HG03469 (cell line): ENCODE measurements at regions not wholly inside any gene's neighbourhood (a gene's known extent, or its start where the extent isn't known, plus 50 kb on each side); places are given as distances from the start of the nearest gene placed in this dataset.
"Not testable (repeated sequence)": the region's sequence is repeated elsewhere in the genome, so short reads cannot be mapped to it uniquely, and the experiment has no call there.

Experiments used
- ATAC-seq: cut with Tn5 transposase; IDR thresholded peaks from one replicate; pipeline ENCODE4 v1.9.1; 2021; ENCODE audit warnings: mild to moderate bottlenecking, moderate library complexity, moderate number of reproducible peaks; ENCODE audit not compliant: unreplicated experiment

DNA sequence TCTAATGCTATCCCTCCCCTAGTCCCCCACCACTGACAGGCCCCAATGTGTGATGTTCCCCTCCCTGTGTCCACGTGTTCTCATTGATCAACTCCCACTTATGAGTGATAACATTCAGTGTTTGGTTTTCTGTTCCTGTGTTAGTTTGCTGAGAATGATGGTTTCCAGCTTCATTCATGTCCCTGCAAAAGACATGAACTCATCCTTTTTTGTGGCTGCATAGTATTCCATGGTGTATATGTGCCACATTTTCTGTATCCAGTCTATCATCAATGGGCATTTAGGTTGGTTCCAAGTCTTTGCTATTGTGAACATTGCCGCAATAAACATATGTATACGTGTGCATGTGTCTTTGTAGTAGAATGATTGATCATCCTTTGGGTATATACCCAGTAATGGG, 153.1 kb downstream of the OR13H1 start:
- ATAC-seq = not testable (repeated sequence)

DNA sequence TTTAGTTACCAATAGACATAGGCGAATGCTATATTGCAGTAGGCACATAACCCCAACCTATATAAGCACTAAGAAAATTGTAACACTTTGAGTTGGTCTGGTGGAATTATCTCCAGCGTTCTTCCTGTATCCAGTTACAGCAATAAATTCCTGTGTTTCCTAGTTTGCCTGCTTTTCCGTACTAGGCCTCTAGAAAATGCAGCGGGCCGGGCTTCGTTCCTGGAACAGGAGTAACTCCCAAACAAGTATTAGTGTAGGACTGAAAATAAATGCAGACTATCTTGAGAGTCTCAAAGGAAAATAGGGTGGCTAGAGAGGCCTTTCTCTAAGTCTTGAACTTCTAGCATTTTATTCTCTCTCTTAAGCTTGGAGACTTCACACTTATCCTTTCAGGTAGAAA, 159.8 kb downstream of the OR13H1 start:
- no peak for ATAC-seq

DNA sequence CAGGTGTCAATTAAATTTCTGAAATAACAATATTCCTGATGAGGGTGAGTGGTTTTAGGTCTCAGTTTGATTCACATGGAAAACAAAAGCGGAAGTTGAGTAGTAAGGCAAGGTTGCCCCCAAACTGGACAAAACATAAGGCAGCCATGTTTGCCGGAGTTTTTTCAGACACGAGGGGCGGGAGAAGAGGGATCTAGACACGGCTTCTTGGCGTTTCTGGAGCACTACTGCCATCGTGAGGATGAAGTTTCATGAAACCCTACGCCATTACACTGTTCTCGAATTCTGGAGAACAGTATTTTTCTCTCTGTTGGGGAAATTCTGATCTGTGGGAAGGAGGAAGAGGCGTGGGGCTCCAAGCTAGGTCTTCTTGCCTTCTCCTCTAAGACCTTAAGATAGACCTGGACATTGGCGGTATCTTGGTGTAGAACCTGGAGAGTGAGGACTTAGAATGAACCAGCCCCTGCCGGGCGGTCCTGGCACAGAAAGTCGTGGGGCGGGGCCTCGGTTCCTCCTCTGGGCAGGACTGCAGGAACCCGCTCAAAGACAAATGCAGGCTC, 160.3 kb downstream of the OR13H1 start:
- ATAC-seq = no peak

DNA sequence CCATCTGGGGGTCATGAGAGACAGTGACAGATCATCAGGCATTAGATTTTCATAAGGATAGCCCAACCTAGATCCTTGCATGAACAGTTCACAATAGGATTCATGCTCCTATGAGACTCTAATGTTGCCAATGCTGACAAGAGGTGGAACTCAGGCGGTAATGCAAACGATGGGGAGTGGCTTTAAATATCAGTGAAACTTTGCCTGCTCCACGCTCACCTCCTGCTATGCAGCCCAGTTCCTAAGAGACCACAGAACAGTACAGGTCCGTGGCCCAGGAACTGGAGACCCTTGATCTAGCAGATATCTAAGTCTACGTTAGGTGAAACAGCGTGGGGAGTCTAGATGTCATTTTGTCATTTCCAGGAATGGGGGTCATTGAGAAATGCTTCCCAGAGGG, 165.7 kb downstream of the OR13H1 start:
- no peak for ATAC-seq

DNA sequence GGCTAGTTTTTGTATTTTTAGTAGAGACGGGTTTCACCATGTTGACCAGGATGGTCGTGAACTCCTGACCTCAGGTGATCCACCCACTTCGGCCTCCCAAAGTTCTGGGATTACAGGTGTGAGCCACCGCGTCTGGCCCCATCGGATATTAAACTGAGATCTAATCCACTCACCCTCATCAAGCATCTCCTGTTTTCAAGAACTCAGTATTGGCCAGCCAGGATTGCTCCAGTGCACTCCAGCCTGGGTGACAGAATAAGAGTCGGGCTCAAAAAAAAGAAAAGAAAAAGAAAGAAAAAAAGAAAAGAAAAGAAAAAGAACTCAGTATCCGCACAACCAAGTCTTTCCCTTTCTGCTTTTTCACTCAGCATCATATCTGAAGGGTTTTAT, 167.6 kb downstream of the OR13H1 start:
- no peak for ATAC-seq

DNA sequence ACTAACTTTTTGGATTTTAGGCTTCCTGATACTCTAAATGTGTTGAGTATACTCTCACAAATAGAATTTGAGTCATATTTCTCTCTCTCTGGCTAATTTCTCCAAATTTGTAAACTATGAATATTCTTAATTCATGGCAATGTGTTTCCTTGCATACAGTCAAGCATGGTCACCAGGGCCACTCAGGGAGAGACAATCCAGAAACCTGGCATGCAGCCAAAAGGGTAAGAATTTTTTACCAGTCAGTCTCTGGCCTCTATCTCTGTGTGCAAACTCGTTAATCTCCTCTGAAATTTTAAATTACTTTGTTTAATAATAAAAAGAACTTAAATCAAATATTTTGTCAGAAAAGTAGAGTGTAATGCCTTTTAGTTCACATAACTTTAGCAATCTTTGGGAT, 179.8 kb downstream of the OR13H1 start:
- no peak for ATAC-seq

DNA sequence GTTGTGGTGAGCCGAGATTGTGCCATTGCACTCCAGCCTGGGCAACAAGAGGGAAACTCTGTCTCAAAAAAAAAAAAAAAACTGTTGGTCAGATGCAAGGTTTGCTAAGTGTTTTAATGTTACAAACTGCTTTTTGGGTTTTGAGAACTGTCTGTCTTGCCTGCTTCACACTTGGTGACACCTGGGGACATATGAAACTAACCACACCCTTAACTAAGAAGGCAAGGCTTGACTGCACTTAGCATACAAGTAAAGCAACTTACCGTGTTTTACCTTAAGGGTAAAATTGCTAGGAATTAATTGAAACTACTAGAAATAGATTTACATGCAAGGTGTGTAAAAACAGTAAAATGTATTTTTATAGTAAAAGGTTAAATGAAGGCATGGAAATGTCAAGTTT, 180.4 kb downstream of the OR13H1 start:
- ATAC-seq = no peak

DNA sequence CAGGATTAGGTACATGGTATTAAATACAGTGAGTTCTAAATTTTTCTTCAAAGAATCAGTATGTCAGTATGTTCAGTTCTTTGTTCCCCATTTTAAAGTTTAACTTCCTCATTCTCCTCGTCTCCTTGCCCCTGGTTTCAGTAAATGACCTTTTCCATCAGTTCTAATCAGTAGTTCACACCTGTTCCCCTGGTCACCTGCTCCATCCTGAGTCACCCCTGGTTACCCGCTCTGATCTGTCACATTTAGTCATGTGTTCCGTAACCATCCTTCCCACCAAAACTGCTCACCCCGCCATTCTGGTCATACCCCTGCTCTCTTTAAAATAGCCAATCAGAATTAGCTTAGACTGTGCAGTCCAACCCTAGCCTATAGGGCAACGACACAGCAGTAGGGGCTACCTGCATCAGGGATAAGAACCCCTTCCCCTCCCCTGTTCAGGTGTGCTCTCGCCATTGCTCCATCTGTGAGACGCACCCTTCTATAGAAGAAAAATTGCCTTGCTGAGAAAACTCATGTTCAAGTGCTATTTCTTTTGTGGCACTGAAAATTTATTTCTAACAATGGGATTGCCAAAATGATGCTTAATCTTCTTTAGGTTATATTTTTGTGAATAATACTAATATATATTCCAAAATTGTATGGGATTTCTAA, 181.3 kb downstream of the OR13H1 start:
- no peak for ATAC-seq

DNA sequence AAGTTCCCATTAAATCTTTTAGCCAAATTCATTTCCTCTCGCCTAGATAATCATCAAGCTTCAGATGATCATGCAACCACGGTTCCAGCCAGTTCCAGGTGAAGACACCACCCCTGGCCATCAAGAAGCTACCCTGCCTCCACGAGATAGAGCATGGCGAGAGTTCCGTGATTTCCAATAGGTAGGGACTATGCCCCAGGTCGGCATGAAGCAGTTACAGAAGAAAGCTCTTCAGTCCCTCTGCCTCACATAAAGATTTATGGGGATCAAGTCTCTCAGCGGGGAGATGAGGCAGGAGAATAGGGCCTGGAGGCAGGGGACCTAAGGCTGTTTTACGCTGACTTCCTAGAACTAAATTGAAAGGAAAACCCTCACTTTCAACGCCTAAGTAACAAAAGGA, 183.9 kb downstream of the OR13H1 start:
- no peak for ATAC-seq

DNA sequence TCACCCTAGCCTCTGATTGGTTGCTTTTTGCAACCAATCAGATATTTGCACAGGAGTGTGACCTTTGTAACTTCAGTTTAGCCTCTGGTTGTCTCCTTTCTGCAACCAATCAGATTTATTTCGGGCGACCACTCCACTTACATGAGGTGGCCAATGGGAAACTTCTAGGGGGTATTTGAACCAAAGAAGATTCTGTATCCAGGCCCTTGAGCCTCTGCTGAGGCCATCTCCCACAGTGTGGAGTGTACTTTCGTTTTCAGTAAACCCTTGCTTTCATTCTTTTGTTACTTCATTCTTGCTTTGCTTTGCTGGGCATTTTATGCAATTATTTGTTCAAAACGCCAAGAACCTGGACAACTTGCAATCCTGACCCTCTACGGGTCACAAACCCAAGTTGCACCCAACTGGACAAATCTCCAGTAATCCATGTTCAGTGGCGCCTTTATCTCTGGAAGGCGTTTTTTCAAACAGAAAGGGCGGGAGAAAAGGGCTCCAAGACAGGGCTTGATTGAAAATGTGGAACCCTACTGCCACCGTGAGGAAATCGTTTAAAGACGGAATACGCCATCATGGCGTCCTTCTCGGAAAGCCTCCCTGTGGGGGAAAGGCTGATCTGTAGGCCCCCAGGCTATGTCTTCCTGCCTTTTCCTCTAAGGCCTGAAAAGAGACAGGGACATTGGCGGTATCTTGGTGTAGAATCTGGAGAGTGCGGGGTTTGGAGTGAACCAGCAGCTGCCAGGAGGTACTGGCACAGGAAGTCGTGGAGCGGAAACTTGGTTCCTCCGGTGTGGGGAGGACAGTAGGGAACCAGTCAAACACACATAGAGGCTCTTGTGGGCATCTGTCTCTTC, 184.6 kb downstream of the OR13H1 start:
- ATAC-seq = no peak

DNA sequence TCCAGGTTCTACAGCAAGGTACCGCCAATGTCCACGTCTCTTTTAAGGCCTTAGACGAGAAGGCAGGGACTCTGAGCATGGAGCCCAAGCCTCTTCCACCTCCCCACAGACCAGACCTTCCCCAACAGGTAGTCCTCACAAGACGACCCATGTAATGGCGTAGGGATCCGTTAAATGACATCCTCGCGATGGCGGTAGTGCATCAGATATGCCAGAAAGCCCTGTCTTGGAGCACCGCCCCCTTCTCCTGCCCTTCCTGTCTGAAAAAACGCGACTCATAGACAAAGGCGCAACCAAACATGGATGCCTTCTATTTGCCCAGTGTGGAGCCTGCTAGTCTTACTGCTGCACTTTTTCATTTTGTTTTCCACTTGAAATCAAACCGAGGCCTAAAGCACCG, 185.4 kb downstream of the OR13H1 start:
- no peak for ATAC-seq

DNA sequence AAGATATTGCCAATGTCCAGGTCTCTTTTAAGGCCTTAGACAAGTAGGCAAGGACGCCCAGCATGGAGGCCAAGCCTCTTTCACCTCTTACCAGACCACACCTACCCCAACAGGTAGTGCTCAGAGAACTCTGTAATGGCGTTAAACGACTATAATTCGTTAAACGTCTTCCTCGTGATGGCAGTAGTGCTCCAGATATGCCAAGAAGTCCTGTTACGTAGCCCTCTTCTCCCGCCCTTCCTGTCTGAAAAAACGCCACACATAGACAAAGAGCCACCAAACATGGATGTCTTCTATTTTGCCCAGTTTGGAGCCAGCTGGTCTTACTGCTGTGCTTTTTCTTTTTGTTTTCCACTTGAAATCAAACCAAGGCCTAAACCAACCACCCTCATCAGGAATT, 190.7 kb downstream of the OR13H1 start:
- ATAC-seq = no peak

DNA sequence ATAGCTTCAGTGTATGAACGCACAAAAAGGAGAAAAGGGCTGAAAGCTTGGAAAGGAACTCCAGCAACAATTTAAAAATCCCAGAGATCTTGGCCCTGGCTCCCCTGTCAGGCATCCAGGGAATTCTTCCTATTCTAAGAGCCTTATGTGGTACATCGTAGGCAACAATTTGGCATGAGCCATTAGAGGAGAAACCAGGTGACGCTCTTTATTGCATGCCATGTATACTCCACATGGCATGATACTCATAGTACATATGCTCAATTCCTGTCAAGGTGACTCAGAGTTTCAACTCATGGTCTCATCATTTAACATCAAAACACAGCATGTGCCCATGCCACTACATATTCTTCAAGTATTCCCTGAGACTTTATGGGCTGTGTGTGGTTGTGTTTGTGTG, 191.3 kb downstream of the OR13H1 start:
- no peak for ATAC-seq

DNA sequence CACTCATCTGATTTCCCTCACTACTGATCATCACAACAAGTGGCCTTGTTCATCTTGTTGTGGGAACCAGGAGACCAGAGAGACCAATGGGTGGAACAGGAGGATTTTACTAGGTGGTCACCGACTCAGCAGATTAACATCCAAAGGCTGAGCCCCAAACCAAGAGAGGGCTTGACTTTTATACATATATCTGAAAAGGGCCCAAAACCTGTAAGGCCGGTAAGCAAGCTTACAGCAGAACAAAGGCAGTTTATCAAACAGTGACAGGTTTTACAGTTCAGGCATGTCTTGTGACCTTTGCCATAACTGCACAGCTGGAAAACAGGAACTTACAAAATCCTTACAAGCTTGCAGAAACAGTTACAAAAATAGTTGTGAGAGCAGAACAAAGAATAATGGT, 195.9 kb downstream of the OR13H1 start:
- ATAC-seq = no peak

DNA sequence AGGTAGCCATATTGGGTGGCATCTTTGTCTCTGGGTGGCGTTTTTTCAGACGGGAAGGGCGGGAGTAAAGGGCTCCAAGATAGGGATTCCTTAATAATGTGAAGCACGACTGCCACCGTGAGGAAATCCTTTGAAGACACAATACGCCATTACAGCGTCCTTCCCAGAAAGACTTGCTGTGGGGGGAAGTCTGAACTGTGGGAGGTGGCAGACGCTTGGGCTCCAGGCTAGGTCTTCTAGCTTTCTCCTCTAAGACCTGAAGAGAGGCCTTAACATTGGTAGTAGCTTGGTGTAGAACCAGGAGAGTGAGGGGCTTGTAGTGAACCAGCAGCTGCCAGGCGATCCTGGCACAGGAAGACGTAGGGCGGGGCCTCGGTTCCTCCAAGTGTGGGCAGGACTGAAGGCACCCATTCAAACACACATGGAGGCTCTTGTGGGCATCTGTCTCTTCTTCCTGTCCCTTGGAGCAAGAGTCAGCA, 197.3 kb downstream of the OR13H1 start:
- no peak for ATAC-seq

DNA sequence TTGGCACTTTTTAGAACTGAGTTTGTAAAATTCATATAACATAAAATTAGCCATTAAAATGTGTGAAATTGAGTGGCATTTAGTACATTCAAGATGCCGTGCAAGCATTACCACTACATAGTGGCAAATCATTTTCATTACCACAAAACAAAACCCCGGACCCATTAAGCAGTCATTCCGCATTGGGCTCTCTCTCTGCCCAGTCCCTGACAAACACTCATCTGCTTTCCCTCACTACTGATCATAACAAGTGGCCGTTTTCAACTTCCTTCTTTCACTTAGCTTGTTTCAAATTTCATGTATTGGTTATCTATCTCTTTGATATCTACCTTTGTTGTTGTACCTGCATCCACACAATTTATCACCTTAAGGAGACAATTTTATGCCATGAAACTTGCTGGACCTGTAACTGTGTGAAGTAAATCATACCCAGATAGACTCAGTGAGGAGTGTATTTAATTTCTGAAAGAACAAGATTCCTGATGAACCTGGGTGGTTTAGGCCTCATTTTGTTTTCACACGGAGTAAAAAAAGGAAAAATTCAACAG, 202.1 kb downstream of the OR13H1 start:
- no peak for ATAC-seq

DNA sequence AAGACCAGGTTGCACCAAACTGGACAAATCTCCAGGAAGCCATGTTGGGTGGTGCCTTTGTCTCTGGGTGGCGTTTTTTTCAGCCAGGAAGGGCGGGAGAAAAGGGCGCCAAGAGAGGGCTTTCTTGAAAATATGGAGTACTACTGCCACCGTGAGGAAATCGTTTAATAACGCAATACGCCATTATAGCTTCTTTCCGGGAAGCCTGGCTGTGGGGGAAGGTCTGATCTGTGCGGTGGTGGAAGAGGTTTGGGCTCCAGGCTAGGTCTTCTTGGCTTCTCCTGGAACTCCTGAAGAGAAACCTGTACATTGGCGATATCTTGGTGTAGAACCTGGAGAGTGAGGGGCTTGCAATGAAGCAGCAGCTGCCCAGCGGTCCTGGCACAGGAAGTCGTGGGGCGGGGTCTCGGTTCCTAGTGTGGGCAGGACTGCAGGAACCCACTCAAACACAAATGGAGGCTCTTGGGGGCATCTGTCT, 202.7 kb downstream of the OR13H1 start:
- no peak for ATAC-seq

DNA sequence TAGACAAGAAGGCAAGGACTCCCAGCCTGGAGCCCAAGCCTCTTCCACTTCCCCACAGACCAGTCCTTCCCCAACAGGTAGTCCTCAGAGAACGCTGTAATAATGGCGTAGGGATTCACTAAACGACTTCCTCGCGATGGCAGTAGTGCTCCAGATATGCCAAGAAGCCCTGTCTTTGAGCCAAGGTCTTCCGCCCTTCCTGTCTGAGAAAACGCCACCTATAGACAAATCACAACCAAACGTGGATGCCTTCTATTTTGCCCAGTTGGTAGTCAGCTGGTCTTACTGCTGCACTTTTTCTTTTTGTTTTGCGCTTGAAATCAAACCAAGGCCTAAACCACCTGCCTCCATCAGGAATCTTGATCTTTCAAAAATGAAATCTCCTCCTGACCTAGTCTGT, 203.3 kb downstream of the OR13H1 start:
- no peak for ATAC-seq

DNA sequence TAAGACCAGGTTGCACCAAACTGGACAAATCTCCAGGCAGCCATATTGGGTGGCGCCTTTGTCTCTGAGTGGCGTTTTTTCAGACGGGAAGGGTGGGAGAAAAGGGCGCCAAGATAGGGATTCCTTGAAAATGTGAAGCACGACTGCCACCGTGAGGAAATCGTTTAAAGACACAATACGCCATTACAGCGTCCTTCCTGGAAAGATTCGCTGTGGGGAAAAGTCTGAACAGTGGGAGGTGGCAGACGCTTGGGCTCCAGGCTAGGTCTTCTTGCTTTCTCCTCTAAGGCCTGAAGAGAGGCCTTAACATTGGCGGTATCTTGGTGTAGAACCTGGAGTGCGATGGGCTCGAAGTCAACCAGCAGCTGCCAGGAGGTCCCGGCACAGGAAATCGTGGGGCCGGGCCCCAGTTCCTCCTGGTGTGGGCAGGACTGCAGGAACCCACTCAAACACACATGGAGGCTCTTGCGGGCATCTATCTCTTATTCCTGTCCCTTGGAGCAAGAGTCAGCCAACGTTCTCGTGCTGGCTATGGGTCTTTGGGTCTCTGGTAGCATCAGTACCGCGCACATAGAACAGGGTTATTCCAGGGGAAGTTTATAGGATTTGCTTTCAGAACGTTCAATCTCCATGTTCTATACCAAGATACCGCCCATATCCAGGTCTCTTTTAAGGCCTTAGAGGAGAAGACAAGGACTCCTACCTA, 208.8 kb downstream of the OR13H1 start:
- no peak for ATAC-seq

DNA sequence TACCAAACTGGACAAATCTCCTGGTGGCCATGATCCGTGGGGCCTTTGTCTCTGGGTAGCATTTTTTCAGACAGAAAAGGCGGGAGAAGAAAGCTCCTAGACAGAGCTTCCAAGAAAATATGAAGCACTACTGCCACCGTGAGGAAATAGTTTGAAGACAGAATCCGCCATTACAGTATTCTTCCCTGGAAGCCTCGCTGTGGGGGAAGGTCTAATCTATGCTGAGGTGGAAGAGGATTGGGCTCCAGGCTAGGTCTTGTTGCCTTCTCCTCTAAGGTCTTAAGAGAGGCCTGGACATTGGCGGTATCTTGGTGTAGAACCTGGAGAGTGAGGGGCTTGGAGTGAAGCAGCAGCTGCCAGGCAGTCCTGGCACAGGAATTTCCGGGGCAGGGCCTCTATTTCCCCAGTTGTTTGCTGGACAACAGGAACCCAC, 218.9 kb downstream of the OR13H1 start:
- ATAC-seq = no peak

DNA sequence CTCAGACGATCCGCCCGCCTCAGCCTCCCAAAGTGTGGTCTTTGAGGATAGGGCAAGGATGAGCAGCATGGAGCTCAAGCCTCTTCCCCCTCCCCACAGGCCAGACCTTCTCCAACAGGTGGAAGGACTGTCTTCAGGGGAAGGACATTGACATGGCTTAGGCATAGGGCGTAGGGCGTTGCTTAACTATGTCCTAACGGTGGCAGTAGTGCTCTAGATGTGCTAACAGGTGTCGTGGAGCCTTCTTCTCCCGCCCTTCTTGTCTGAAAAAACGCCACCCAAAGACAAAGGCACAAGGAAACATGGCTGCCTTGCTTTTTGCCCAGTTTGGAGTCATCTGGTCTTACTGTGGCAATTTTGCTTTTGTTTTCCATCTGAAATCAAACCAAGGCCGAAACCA, 219.8 kb downstream of the OR13H1 start:
- no peak for ATAC-seq
